ENCODE measurements at regions not wholly inside any gene's neighbourhood (a gene's known extent, or its start where the extent isn't known, plus 50 kb on each side); places are given as distances from the start of the nearest gene placed in this dataset.

GRCh38 chr4:32161392-32161791 is 1441.2 kb downstream of the PCDH7 start:
- DNase-seq = no peak
- in situ Hi-C loops (cut with MboI; ENCODE audit: low pct_unique_long_range_greater_than_20kb, low sequenced_read_pairs) = no loop called here

GRCh38 chr4:32163125-32163524 is 1443.0 kb downstream of the PCDH7 start:
- no peak for DNase-seq
- in situ Hi-C loops (cut with MboI; ENCODE audit: low pct_unique_long_range_greater_than_20kb, low sequenced_read_pairs) = no loop called here

GRCh38 chr4:32169841-32170240 is 1449.7 kb downstream of the PCDH7 start:
- no peak for DNase-seq
- in situ Hi-C loops (cut with MboI; ENCODE audit: low pct_unique_long_range_greater_than_20kb, low sequenced_read_pairs) = no loop called here

- no peak for DNase-seq
- in situ Hi-C loops (cut with MboI; ENCODE audit: low pct_unique_long_range_greater_than_20kb, low sequenced_read_pairs) = no loop called here
Measured at GRCh38 chr4:32172086-32172485, 1451.9 kb downstream of the PCDH7 start.

GRCh38 chr4:32172761-32173160 is 1452.6 kb downstream of the PCDH7 start:
- in situ Hi-C loops (cut with MboI; ENCODE audit: low pct_unique_long_range_greater_than_20kb, low sequenced_read_pairs) = no loop called here
- no peak for DNase-seq

GRCh38 chr4:32180086-32180485 is 1459.9 kb downstream of the PCDH7 start:
- in situ Hi-C loops (cut with MboI; ENCODE audit: low pct_unique_long_range_greater_than_20kb, low sequenced_read_pairs) = no loop called here
- DNase-seq = no peak

- in situ Hi-C loops (cut with MboI; ENCODE audit: low pct_unique_long_range_greater_than_20kb, low sequenced_read_pairs) = no loop called here
- no peak for DNase-seq
Measured at GRCh38 chr4:32184186-32184585, 1464.0 kb downstream of the PCDH7 start.

GRCh38 chr4:32189130-32189529 is 1469.0 kb downstream of the PCDH7 start:
- in situ Hi-C loops (cut with MboI; ENCODE audit: low pct_unique_long_range_greater_than_20kb, low sequenced_read_pairs) = no loop called here
- DNase-seq = no peak

GRCh38 chr4:32189788-32190187 is 1469.6 kb downstream of the PCDH7 start:
- in situ Hi-C loops (cut with MboI; ENCODE audit: low pct_unique_long_range_greater_than_20kb, low sequenced_read_pairs) = no loop called here
- DNase-seq = no peak

- no peak for DNase-seq
- in situ Hi-C loops (cut with MboI; ENCODE audit: low pct_unique_long_range_greater_than_20kb, low sequenced_read_pairs) = no loop called here
Measured at GRCh38 chr4:32191961-32192360, 1471.8 kb downstream of the PCDH7 start.

GRCh38 chr4:32192363-32192762 is 1472.2 kb downstream of the PCDH7 start:
- in situ Hi-C loops (cut with MboI; ENCODE audit: low pct_unique_long_range_greater_than_20kb, low sequenced_read_pairs) = no loop called here

GRCh38 chr4:32192991-32193390 is 1472.8 kb downstream of the PCDH7 start:
- DNase-seq = no peak
- in situ Hi-C loops (cut with MboI; ENCODE audit: low pct_unique_long_range_greater_than_20kb, low sequenced_read_pairs) = no loop called here

More at GRCh38 chr4:32192363-32192762, 1472.2 kb downstream of the PCDH7 start:
- DNase-seq = peak; percentile 3

GRCh38 chr4:32196950-32197688 is 1477.0 kb downstream of the PCDH7 start:
- no peak for DNase-seq
- in situ Hi-C loops (cut with MboI; ENCODE audit: low pct_unique_long_range_greater_than_20kb, low sequenced_read_pairs) = no loop called here

- DNase-seq = no peak
- in situ Hi-C loops (cut with MboI; ENCODE audit: low pct_unique_long_range_greater_than_20kb, low sequenced_read_pairs) = no loop called here
Measured at GRCh38 chr4:32199639-32200038, 1479.5 kb downstream of the PCDH7 start.

GRCh38 chr4:32203340-32203739 is 1483.2 kb downstream of the PCDH7 start:
- in situ Hi-C loops (cut with MboI; ENCODE audit: low pct_unique_long_range_greater_than_20kb, low sequenced_read_pairs) = no loop called here
- DNase-seq = no peak

GRCh38 chr4:32206756-32207155 is 1486.6 kb downstream of the PCDH7 start:
- in situ Hi-C loops (cut with MboI; ENCODE audit: low pct_unique_long_range_greater_than_20kb, low sequenced_read_pairs) = no loop called here
- no peak for DNase-seq

- no peak for DNase-seq
- in situ Hi-C loops (cut with MboI; ENCODE audit: low pct_unique_long_range_greater_than_20kb, low sequenced_read_pairs) = no loop called here
Measured at GRCh38 chr4:32207456-32207855, 1487.3 kb downstream of the PCDH7 start.

GRCh38 chr4:32215277-32215676 is 1495.1 kb downstream of the PCDH7 start:
- no peak for DNase-seq

GRCh38 chr4:32216502-32216901 is 1496.3 kb downstream of the PCDH7 start:
- in situ Hi-C loops (cut with MboI; ENCODE audit: low pct_unique_long_range_greater_than_20kb, low sequenced_read_pairs) = no loop called here
- DNase-seq = no peak

More at GRCh38 chr4:32215277-32215676, 1495.1 kb downstream of the PCDH7 start:
- in situ Hi-C loops (cut with MboI; ENCODE audit: low pct_unique_long_range_greater_than_20kb, low sequenced_read_pairs) = no loop called here

- in situ Hi-C loops (cut with MboI; ENCODE audit: low pct_unique_long_range_greater_than_20kb, low sequenced_read_pairs) = no loop called here
- no peak for DNase-seq
Measured at GRCh38 chr4:32219306-32220075, 1499.3 kb downstream of the PCDH7 start.

- DNase-seq = no peak
- in situ Hi-C loops (cut with MboI; ENCODE audit: low pct_unique_long_range_greater_than_20kb, low sequenced_read_pairs) = no loop called here
Measured at GRCh38 chr4:32226204-32226603, 1506.0 kb downstream of the PCDH7 start.
